ENCODE measurements at regions not wholly inside any gene's neighbourhood (a gene's known extent, or its start where the extent isn't known, plus 50 kb on each side); places are given as distances from the start of the nearest gene placed in this dataset.

GRCh38 chr2:182616471-182617393 is 99.3 kb upstream of the DNAJC10 start:
- DNase-seq (ENCODE audit: low read depth), result peak; percentile 78
- no peak for TF ChIP-seq CTCF (IDR thresholded peaks at IDR 0.05; ENCODE audit: low read depth, low read length, missing control alignments)
- in situ Hi-C loops (cut with HindIII; ENCODE audit: low sequenced_read_pairs), result no loop called here
- H3K4me3 ChIP-seq (ENCODE audit: low read depth, low read length), result no peak overlapping the region

GRCh38 chr2:182618672-182619079 is 97.4 kb upstream of the DNAJC10 start:
- DNase-seq (ENCODE audit: low read depth), result no peak
- H3K4me3 ChIP-seq (ENCODE audit: low read depth, low read length), result no peak overlapping the region
- in situ Hi-C loops (cut with HindIII; ENCODE audit: low sequenced_read_pairs), result no loop called here
- no peak for TF ChIP-seq CTCF (IDR thresholded peaks at IDR 0.05; ENCODE audit: low read depth, low read length, missing control alignments)

- in situ Hi-C loops (cut with HindIII; ENCODE audit: low sequenced_read_pairs), result no loop called here
- TF ChIP-seq CTCF (IDR thresholded peaks at IDR 0.05; ENCODE audit: low read depth, low read length, missing control alignments), result no peak
Measured at GRCh38 chr2:182619276-182619675, 96.8 kb upstream of the DNAJC10 start.

GRCh38 chr2:182621191-182621590 is 94.9 kb upstream of the DNAJC10 start:
- in situ Hi-C loops (cut with HindIII; ENCODE audit: low sequenced_read_pairs), result no loop called here
- TF ChIP-seq CTCF (IDR thresholded peaks at IDR 0.05; ENCODE audit: low read depth, low read length, missing control alignments), result no peak
- DNase-seq (ENCODE audit: low read depth), result no peak
- no peak overlapping the region for H3K4me3 ChIP-seq (ENCODE audit: low read depth, low read length)

More at GRCh38 chr2:182619276-182619675, 96.8 kb upstream of the DNAJC10 start:
- no peak overlapping the region for H3K4me3 ChIP-seq (ENCODE audit: low read depth, low read length)
- DNase-seq (ENCODE audit: low read depth), result no peak

GRCh38 chr2:182621810-182622209 is 94.2 kb upstream of the DNAJC10 start:
- no peak for DNase-seq (ENCODE audit: low read depth)
- no peak overlapping the region for H3K4me3 ChIP-seq (ENCODE audit: low read depth, low read length)
- in situ Hi-C loops (cut with HindIII; ENCODE audit: low sequenced_read_pairs), result no loop called here
- TF ChIP-seq CTCF (IDR thresholded peaks at IDR 0.05; ENCODE audit: low read depth, low read length, missing control alignments), result no peak

GRCh38 chr2:182622231-182622630 is 93.8 kb upstream of the DNAJC10 start:
- H3K4me3 ChIP-seq (ENCODE audit: low read depth, low read length), result no peak overlapping the region
- DNase-seq (ENCODE audit: low read depth), result no peak
- TF ChIP-seq CTCF (IDR thresholded peaks at IDR 0.05; ENCODE audit: low read depth, low read length, missing control alignments), result no peak
- in situ Hi-C loops (cut with HindIII; ENCODE audit: low sequenced_read_pairs), result no loop called here
